Activated naive CD4-positive, alpha-beta T cell treated with anti-CD3 and anti-CD28 coated beads, Interleukin-2, amount 50 U/mL, for 24 hours (primary cell): ENCODE measurements at regions not wholly inside any gene's neighbourhood (a gene's known extent, or its start where the extent isn't known, plus 50 kb on each side); places are given as distances from the start of the nearest gene placed in this dataset.

ENCODE experiments used
- H3K27ac Mint-ChIP-seq: one replicate; pipeline ENCODE4 v1.8.0; 2021; ENCODE audit warnings: mild to moderate bottlenecking, mixed read lengths
- H3K27me3 Mint-ChIP-seq: one replicate; pipeline ENCODE4 v1.8.0; 2021; ENCODE audit warnings: mixed read lengths
- H3K36me3 Mint-ChIP-seq: one replicate; pipeline ENCODE4 v1.8.0; 2021; ENCODE audit warnings: mixed read lengths
- H3K4me1 Mint-ChIP-seq: one replicate; pipeline ENCODE4 v1.8.0; 2021; ENCODE audit warnings: mixed read lengths
- H3K4me3 Mint-ChIP-seq: one replicate; pipeline ENCODE4 v1.8.0; 2021; ENCODE audit warnings: mild to moderate bottlenecking, mixed read lengths
- H3K9me3 Mint-ChIP-seq: one replicate; pipeline ENCODE4 v1.8.0; 2021; ENCODE audit warnings: mixed read lengths

DNA sequence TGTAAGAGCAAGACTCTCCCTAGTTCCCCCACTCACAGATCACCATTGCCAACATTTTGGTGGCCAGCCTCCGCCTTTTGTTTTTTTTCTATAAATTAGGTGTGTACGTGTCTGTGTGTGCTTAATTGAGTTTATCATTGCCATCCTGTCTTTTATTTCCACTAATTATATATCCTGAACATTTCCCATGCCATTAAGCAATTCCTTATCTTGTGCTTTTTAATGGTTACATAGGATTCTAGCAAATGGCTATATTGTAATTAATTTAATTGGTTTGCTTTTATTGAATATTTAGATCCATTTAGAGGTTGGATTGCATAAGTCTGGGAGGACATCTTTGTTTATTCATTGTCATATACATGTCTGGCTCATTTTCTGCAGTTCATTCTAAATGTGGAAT, 107.3 kb upstream of the RTL1 start:
- peaks cover 6% of the 10 kb centered on the region for H3K9me3 Mint-ChIP-seq
- H3K36me3 Mint-ChIP-seq = no peaks in the 10 kb centered on the region
- no peaks in the 10 kb centered on the region for H3K4me1 Mint-ChIP-seq
- H3K27me3 Mint-ChIP-seq = peaks cover 9% of the 10 kb centered on the region
- no peak overlapping the region for H3K4me3 Mint-ChIP-seq
- no peak overlapping the region for H3K27ac Mint-ChIP-seq

DNA sequence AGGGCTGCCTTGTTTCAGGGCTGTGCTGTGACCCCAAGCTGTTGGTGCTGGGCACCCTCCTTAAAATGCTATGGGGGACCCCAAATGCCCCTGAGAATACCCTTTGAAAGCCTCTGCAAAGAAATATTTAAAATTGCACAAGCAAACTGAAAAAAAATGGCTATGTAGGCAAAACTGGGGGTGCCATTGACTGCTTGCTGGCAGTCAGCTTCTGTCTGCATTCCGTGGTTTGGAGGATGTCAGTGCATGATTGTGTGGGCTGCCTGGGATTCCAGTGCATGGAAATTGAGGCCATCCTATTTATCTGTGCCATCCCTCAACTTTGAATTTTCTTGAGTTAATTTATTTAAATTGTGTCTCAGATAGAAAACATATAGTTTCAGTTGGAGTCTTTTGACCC, 113.7 kb upstream of the RTL1 start:
- Mint-ChIP-seq H3K27ac (no peak overlapping the region), H3K4me1 (no peaks in the 10 kb centered on the region), H3K27me3 (peaks cover 18% of the 10 kb centered on the region), H3K9me3 (no peaks in the 10 kb centered on the region), H3K36me3 (no peaks in the 10 kb centered on the region), H3K4me3 (no peak overlapping the region)

GRCh38 chr14:101017806-101018560, 114.5 kb upstream of the RTL1 start:
- H3K27ac Mint-ChIP-seq = no peak overlapping the region
- H3K27me3 Mint-ChIP-seq = peaks cover 21% of the 10 kb centered on the region
- no peak overlapping the region for H3K4me3 Mint-ChIP-seq
- H3K4me1 Mint-ChIP-seq = no peaks in the 10 kb centered on the region
- H3K9me3 Mint-ChIP-seq = no peaks in the 10 kb centered on the region
- H3K36me3 Mint-ChIP-seq = no peaks in the 10 kb centered on the region

- no peak overlapping the region for H3K27ac Mint-ChIP-seq
Observed at GRCh38 chr14:101018561-101019290, 115.2 kb upstream of the RTL1 start.

DNA sequence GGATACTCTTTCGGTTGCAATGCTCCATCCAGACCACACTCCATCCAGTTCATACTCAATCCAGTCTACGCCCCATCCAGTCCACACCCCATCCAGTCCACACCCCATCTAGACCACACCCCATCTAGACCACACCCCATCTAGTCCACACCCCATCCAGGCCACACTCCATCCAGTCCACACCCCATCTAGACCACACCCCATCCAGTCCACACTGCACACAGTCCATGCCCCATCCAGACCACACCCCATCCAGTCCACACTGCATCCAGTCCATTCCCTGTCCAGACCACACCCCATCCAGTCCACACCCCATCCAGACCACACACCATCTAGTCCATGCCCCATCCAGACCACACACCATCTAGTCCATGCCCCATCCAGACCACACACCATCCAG, 116.0 kb upstream of the RTL1 start:
- H3K27ac Mint-ChIP-seq = no peak overlapping the region
- H3K36me3 Mint-ChIP-seq = no peaks in the 10 kb centered on the region
- no peak overlapping the region for H3K4me3 Mint-ChIP-seq
- no peaks in the 10 kb centered on the region for H3K9me3 Mint-ChIP-seq
- peaks cover 21% of the 10 kb centered on the region for H3K27me3 Mint-ChIP-seq
- H3K4me1 Mint-ChIP-seq = no peaks in the 10 kb centered on the region

More at GRCh38 chr14:101018561-101019290, 115.2 kb upstream of the RTL1 start:
- no peak overlapping the region for H3K4me3 Mint-ChIP-seq
- H3K27me3 Mint-ChIP-seq = peaks cover 21% of the 10 kb centered on the region
- no peaks in the 10 kb centered on the region for H3K36me3 Mint-ChIP-seq
- no peaks in the 10 kb centered on the region for H3K4me1 Mint-ChIP-seq
- no peaks in the 10 kb centered on the region for H3K9me3 Mint-ChIP-seq

GRCh38 chr14:101019990-101020710, 116.6 kb upstream of the RTL1 start:
- Mint-ChIP-seq H3K36me3 (no peaks in the 10 kb centered on the region), H3K4me3 (no peak overlapping the region), H3K9me3 (no peaks in the 10 kb centered on the region), H3K27ac (no peak overlapping the region), H3K4me1 (no peaks in the 10 kb centered on the region), H3K27me3 (peaks cover 21% of the 10 kb centered on the region)

DNA sequence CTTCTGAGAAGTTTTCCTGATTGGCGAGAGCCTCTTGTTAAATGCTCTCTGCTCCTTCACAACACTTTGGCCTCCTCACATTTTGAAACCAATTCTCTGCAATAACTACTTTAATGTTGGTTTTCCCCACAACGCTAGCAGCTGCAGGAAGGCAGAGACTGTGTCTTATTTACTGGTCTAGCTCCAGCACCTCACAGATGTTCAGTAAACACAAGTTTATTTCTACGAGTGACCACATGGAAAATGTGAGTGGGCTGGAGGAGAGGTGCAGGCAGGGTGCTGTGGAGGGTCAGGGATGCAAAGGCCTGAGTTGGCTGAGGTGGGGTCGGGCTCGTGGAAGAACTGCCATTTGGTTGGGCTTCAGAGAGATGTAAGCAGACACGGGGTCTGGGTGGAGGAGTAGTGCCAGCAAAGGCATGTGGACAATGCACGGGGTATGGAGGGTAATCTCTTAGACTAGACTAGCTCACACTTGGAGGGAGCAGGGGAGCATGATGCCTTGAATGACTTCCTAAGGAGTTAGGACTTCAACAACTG, 117.4 kb upstream of the RTL1 start:
- Mint-ChIP-seq H3K36me3 (no peaks in the 10 kb centered on the region), H3K27ac (no peak overlapping the region), H3K4me3 (no peak overlapping the region), H3K9me3 (no peaks in the 10 kb centered on the region), H3K4me1 (no peaks in the 10 kb centered on the region), H3K27me3 (peaks cover 21% of the 10 kb centered on the region)

GRCh38 chr14:101022121-101022520, 118.6 kb upstream of the RTL1 start:
- no peak overlapping the region for H3K27ac Mint-ChIP-seq
- H3K4me1 Mint-ChIP-seq = no peaks in the 10 kb centered on the region
- H3K36me3 Mint-ChIP-seq = no peaks in the 10 kb centered on the region
- no peaks in the 10 kb centered on the region for H3K9me3 Mint-ChIP-seq
- no peak overlapping the region for H3K4me3 Mint-ChIP-seq
- peaks cover 21% of the 10 kb centered on the region for H3K27me3 Mint-ChIP-seq

DNA sequence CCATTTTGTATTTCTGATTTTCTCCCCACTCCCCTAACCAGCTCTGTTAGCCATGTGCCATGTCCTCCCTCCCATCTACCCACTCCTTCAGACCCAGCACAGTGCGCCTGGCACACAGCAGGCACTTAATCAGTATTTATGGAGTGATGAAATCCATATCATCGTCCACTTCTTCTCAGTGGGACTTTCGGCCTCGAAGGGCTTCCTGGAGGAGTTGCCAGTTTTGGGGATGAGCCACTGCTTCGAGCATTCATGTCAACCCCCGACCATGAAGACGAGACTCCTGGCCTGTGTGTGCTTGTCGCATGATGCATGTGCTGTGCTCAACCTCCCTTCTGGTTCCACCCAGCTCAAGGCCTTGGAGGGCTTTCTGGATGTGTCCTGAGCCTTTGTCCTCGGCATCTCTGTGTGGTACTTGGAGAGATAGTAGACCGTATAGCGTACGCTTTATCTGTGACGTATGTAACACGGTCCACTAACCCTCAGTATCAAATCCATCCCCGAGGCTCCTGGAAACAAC, 119.5 kb upstream of the RTL1 start:
- Mint-ChIP-seq H3K9me3 (no peaks in the 10 kb centered on the region), H3K27ac (no peak overlapping the region), H3K4me3 (no peak overlapping the region), H3K36me3 (no peaks in the 10 kb centered on the region), H3K4me1 (no peaks in the 10 kb centered on the region), H3K27me3 (peaks cover 20% of the 10 kb centered on the region)

- Mint-ChIP-seq H3K4me3 (no peak overlapping the region), H3K9me3 (no peaks in the 10 kb centered on the region), H3K4me1 (no peaks in the 10 kb centered on the region), H3K27ac (no peak overlapping the region), H3K27me3 (peaks cover 10% of the 10 kb centered on the region), H3K36me3 (no peaks in the 10 kb centered on the region)
Observed at GRCh38 chr14:101024686-101025085, 121.2 kb upstream of the RTL1 start.

DNA sequence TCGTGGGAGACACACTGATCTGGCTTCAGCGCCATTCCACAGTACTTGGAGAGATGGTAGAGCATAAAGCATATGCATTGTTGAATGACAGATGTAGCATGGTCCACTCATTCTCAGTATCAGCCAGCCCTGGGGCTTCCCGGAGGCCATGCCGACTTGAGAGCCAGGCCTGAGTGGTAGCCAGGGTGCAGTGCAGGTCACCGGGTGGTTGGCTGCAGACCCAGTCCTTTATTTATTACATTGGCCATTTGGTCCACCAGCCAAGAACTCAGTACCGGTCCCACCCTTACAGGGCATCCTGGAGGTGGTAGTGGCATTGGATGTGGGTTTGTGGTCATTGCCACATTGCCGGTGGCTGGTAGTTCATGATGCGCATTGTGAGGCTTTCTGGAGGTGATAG, 121.6 kb upstream of the RTL1 start:
- peaks cover 8% of the 10 kb centered on the region for H3K27me3 Mint-ChIP-seq
- H3K36me3 Mint-ChIP-seq = no peaks in the 10 kb centered on the region
- no peaks in the 10 kb centered on the region for H3K9me3 Mint-ChIP-seq
- H3K4me3 Mint-ChIP-seq = no peak overlapping the region
- no peaks in the 10 kb centered on the region for H3K4me1 Mint-ChIP-seq
- H3K27ac Mint-ChIP-seq = no peak overlapping the region

DNA sequence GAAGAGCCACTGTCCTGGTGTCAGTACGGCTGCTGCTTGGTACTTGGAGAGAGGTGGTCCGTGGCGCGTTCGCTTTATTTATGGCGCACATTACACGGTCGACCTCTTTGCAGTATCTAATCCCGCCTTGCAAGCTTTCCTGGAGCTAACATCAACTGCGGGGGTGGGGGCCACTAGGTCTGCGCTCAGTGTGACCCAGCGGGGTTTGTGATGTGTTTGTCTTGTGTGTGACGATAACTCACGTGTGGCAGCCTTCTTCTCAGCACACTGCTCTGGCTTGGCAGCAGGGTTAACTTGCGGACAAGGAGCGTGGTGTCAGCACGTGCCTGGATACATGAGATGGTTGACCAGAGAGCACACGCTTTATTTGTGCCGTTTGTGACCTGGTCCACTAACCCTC, 122.2 kb upstream of the RTL1 start:
- peaks cover 8% of the 10 kb centered on the region for H3K27me3 Mint-ChIP-seq
- H3K27ac Mint-ChIP-seq = no peak overlapping the region
- no peak overlapping the region for H3K4me3 Mint-ChIP-seq
- no peaks in the 10 kb centered on the region for H3K4me1 Mint-ChIP-seq
- no peaks in the 10 kb centered on the region for H3K36me3 Mint-ChIP-seq
- no peaks in the 10 kb centered on the region for H3K9me3 Mint-ChIP-seq

GRCh38 chr14:101026341-101026740, 122.8 kb upstream of the RTL1 start:
- H3K36me3 Mint-ChIP-seq = no peaks in the 10 kb centered on the region
- no peaks in the 10 kb centered on the region for H3K9me3 Mint-ChIP-seq
- no peak overlapping the region for H3K4me3 Mint-ChIP-seq
- peaks cover 6% of the 10 kb centered on the region for H3K27me3 Mint-ChIP-seq
- H3K27ac Mint-ChIP-seq = no peak overlapping the region
- H3K4me1 Mint-ChIP-seq = no peaks in the 10 kb centered on the region

GRCh38 chr14:101027291-101027690, 123.8 kb upstream of the RTL1 start:
- Mint-ChIP-seq H3K27me3 (peaks cover 3% of the 10 kb centered on the region), H3K36me3 (no peaks in the 10 kb centered on the region), H3K27ac (no peak overlapping the region), H3K9me3 (no peaks in the 10 kb centered on the region), H3K4me1 (no peaks in the 10 kb centered on the region), H3K4me3 (no peak overlapping the region)

DNA sequence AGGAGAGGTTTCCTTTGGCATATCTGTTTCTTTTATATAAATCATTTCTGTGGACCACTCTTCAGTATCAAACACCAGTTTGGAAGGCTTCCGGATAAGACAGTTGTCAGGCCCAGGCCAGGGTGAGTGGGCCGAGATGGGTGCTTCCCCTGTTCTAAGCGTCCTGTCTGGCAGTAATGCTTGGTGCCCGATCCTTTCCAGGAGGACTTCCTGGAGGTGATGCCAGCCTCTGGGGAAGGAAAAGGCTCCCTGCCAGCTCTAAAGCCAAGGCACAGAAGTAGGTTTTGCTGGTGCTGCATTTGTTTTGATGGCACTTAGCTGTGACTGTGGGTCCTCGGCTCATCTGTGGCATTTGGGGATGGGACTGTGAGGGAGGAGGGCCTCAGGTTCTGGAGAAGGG, 124.4 kb upstream of the RTL1 start:
- Mint-ChIP-seq H3K36me3 (no peaks in the 10 kb centered on the region), H3K9me3 (no peaks in the 10 kb centered on the region), H3K4me1 (no peaks in the 10 kb centered on the region), H3K27ac (no peak overlapping the region), H3K4me3 (no peak overlapping the region), H3K27me3 (no peaks in the 10 kb centered on the region)
